ENCODE measurements at regions not wholly inside any gene's neighbourhood (a gene's known extent, or its start where the extent isn't known, plus 50 kb on each side); places are given as distances from the start of the nearest gene placed in this dataset.

DNA sequence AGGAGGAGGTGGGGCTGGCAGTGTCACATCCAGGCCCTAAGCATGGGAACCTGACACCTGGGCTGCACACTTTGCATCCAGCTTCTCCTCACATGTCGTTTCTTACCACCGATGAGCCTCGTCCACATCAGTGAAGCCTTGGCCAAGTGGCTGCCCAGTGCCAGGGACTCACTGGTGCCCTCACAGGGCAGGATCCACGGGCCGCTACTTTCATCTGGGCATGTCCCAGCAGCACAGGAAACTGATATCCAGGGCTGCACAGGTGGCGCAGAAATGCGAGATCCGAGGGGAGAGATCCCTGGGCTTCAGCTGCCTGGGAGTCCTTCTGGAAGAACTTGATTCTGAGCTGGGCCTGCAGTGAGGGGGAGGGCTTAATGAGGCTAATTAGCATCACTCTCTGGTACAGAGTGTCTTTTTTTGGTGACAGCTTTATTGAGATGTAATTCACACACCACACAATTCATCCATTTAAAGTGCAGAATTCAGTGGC, 291.6 kb upstream of the HDAC4 start:
- ATAC-seq = no peak
- no peak for TF ChIP-seq POU6F1 (CRISPR knock-in tag; IDR thresholded peaks at IDR 0.05; ENCODE audit: borderline replicate concordance, low read depth)
- TF ChIP-seq ZFP30 (CRISPR knock-in tag; IDR thresholded peaks at IDR 0.05) = no peak
- TF ChIP-seq TOX (CRISPR knock-in tag; IDR thresholded peaks at IDR 0.05; ENCODE audit: borderline replicate concordance) = no peak
- TF ChIP-seq ZFP3 (CRISPR knock-in tag; IDR thresholded peaks at IDR 0.05) = no peak
- TF ChIP-seq, protein P1, sequence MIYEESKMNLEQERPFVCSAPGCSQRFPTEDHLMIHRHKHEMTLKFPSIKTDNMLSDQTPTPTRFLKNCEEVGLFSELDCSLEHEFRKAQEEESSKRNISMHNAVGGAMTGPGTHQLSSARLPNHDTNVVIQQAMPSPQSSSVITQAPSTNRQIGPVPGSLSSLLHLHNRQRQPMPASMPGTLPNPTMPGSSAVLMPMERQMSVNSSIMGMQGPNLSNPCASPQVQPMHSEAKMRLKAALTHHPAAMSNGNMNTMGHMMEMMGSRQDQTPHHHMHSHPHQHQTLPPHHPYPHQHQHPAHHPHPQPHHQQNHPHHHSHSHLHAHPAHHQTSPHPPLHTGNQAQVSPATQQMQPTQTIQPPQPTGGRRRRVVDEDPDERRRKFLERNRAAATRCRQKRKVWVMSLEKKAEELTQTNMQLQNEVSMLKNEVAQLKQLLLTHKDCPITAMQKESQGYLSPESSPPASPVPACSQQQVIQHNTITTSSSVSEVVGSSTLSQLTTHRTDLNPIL (CRISPR knock-in tag; IDR thresholded peaks at IDR 0.05; ENCODE audit: low read depth) = no peak
- no peak for TF ChIP-seq CSDC2 (CRISPR knock-in tag; IDR thresholded peaks at IDR 0.05)
- no peak for TF ChIP-seq TSHZ2 (CRISPR knock-in tag; IDR thresholded peaks at IDR 0.05)
- no peak for TF ChIP-seq GLIS3 (CRISPR knock-in tag; IDR thresholded peaks at IDR 0.05)
- TF ChIP-seq ISL1 (CRISPR knock-in tag; IDR thresholded peaks at IDR 0.05) = no peak
- no peak for TF ChIP-seq TCF4 (CRISPR knock-in tag; IDR thresholded peaks at IDR 0.05; ENCODE audit: borderline replicate concordance)
- no peak for TF ChIP-seq ZC3H10 (CRISPR knock-in tag; IDR thresholded peaks at IDR 0.05)
- no peak for TF ChIP-seq OSR1 (CRISPR knock-in tag; IDR thresholded peaks at IDR 0.05)
- TF ChIP-seq ESRRG (CRISPR knock-in tag; IDR thresholded peaks at IDR 0.05) = no peak
- TF ChIP-seq ZNF70 (CRISPR knock-in tag; IDR thresholded peaks at IDR 0.05) = no peak
- no peak for TF ChIP-seq SNAI2 (CRISPR knock-in tag; IDR thresholded peaks at IDR 0.05)

DNA sequence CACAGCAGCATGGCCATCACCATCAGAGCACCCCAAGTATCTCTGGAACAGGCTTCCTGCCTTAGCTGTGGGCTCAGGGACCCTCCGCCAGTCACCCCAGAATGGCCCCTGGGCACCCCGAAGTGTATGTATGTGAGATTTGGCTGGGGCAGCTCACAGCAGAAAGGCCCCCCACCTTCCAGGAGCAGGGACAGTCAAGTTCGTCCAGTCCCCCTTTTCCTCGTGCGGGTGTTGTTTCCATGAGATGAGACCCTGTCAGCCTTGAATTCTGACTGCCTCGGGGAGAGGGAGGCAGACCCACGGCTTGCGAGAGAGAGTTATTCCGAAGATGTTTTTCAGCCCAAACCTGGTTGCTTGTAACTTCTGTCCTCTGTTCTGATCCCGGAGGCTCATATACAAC, 290.9 kb upstream of the HDAC4 start:
- ATAC-seq = no peak
- TF ChIP-seq ESRRG (CRISPR knock-in tag; IDR thresholded peaks at IDR 0.05) = no peak
- no peak for TF ChIP-seq ZNF8 (CRISPR knock-in tag; IDR thresholded peaks at IDR 0.05)
- no peak for TF ChIP-seq TCF4 (CRISPR knock-in tag; IDR thresholded peaks at IDR 0.05; ENCODE audit: borderline replicate concordance)
- no peak for TF ChIP-seq CSRNP3 (CRISPR knock-in tag; IDR thresholded peaks at IDR 0.05)
- no peak for TF ChIP-seq ZFP3 (CRISPR knock-in tag; IDR thresholded peaks at IDR 0.05)
- TF ChIP-seq TSHZ2 (CRISPR knock-in tag; IDR thresholded peaks at IDR 0.05) = no peak

DNA sequence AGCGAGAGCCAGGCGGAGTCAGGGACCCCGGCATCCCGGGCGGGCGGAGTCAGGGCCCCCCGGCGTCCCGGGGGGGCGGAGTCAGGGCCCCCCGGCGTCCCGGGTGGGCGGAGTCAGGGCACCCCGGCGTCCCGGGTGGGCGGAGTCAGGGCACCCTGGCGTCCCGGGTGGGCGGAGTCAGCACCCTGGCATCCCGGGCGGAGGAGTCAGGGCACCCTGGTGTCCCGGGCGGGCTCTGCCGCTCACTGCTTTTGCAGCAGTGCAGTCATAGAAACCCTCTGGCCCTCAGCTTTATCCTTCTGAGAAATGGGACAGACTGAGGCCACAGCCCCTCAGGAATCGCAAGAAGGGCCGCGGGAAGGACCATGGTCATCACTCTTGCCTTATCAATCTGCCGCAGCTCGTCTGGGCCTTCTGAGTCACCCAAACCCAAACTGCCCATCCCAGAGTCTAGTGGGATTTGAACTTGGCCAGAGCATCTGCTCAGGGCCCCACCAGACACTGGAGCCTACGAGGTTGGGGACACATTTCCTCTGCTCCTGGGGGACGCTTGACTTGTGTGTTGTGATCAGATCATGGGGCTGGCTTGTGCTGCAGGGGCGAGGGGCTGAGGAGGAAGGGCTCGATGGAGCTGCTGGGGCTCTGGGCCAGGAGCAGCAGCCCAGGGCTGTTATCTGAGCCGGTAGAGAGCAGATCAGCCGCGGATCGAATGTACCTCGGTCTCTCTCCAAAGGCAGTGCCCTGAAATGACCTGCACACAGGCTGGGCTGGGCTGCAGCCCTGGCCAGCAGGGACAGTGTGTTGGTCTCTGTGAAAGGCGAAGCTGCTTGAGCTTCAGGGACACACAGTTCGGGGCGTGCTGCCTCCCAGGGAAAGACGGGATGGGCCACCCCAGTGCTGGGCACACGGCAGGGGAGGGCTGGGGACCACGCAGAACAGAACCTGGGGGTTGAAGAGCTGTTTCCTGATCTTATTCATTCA, 290.1 kb upstream of the HDAC4 start:
- ATAC-seq = no peak
- TF ChIP-seq POU6F1 (CRISPR knock-in tag; IDR thresholded peaks at IDR 0.05; ENCODE audit: borderline replicate concordance, low read depth) (no peak), ISL1 (CRISPR knock-in tag; IDR thresholded peaks at IDR 0.05) (no peak), SNAI2 (CRISPR knock-in tag; IDR thresholded peaks at IDR 0.05) (no peak), ZNF70 (CRISPR knock-in tag; IDR thresholded peaks at IDR 0.05) (no peak), ZNF565 (CRISPR knock-in tag; conservative IDR thresholded peaks at IDR 0.05; ENCODE audit: low read depth) (no peak), GLIS3 (CRISPR knock-in tag; IDR thresholded peaks at IDR 0.05) (no peak), TOX (CRISPR knock-in tag; IDR thresholded peaks at IDR 0.05; ENCODE audit: borderline replicate concordance) (no peak), ESRRG (CRISPR knock-in tag; IDR thresholded peaks at IDR 0.05) (no peak), PPARA (CRISPR knock-in tag; IDR thresholded peaks at IDR 0.05; ENCODE audit: borderline replicate concordance) (no peak), OSR1 (CRISPR knock-in tag; IDR thresholded peaks at IDR 0.05) (no peak), ARNTL (CRISPR knock-in tag; IDR thresholded peaks at IDR 0.05; ENCODE audit: borderline replicate concordance, low read depth) (no peak), BACH2 (CRISPR knock-in tag; IDR thresholded peaks at IDR 0.05; ENCODE audit: borderline replicate concordance) (no peak)
- TF ChIP-seq, protein P1 (CRISPR knock-in tag; IDR thresholded peaks at IDR 0.05; ENCODE audit: low read depth) = no peak
